DOHH2 (cell line): ENCODE measurements at regions not wholly inside any gene's neighbourhood (a gene's known extent, or its start where the extent isn't known, plus 50 kb on each side); places are given as distances from the start of the nearest gene placed in this dataset.

ENCODE experiments used
- H3F3A ChIP-seq: fragments of 200-600 bp; sonication (generic), shearing (Covaris generic); 2 replicates; pipeline ENCODE4 v1.6.0; 2016; ENCODE audit warnings: antibody characterized with exemption, mild to moderate bottlenecking; ENCODE audit not compliant: control insufficient read depth, insufficient read depth
- H3K27ac ChIP-seq: fragments of 200-600 bp; sonication (generic); 2 replicates; pipeline ENCODE4 v1.5.1; 2014; ENCODE audit warnings: low read depth, mild to moderate bottlenecking, low read length, moderate library complexity
- H3K27me3 ChIP-seq: fragments of 200-600 bp; sonication (generic); 2 replicates; pipeline ENCODE4 v1.6.1; 2014; ENCODE audit warnings: mild to moderate bottlenecking, low read length, mixed read lengths; ENCODE audit not compliant: control insufficient read depth
- H3K36me3 ChIP-seq: fragments of 200-600 bp; sonication (generic); 2 replicates; pipeline ENCODE4 v1.6.1; 2014; ENCODE audit warnings: mild to moderate bottlenecking, low read length, moderate library complexity, mixed read lengths; ENCODE audit not compliant: control insufficient read depth
- H3K4me1 ChIP-seq: fragments of 200-600 bp; sonication (generic); 2 replicates; pipeline ENCODE4 v1.6.1; 2014; ENCODE audit warnings: mild to moderate bottlenecking, low read length, mixed read lengths; ENCODE audit not compliant: control insufficient read depth
- H3K4me2 ChIP-seq: fragments of 200-600 bp; sonication (generic); 2 replicates; pipeline ENCODE4 v1.6.0; 2014; ENCODE audit warnings: mild to moderate bottlenecking, low read length, moderate library complexity
- H3K4me3 ChIP-seq: fragments of 200-600 bp; sonication (generic); 2 replicates; pipeline ENCODE4 v1.5.1; 2014; ENCODE audit warnings: mild to moderate bottlenecking, low read length, mixed read lengths
- H3K79me2 ChIP-seq: fragments of 200-600 bp; sonication (generic); 2 replicates; pipeline ENCODE4 v1.6.1; 2014; ENCODE audit warnings: mild to moderate bottlenecking, low read length, mixed read lengths; ENCODE audit not compliant: control insufficient read depth
- H3K9me2 ChIP-seq: fragments of 200-600 bp; sonication (generic); replicated peaks from 2 replicates; pipeline ENCODE4 v1.6.1; 2014; ENCODE audit warnings: mild to moderate bottlenecking, low read length, mixed read lengths; ENCODE audit not compliant: control insufficient read depth
- H3K9me3 ChIP-seq: fragments of 200-600 bp; sonication (generic); 2 replicates; pipeline ENCODE4 v1.6.1; 2014; ENCODE audit warnings: antibody characterized with exemption, low read length, mixed read lengths; ENCODE audit not compliant: control insufficient read depth, insufficient read depth
- H4K20me1 ChIP-seq: fragments of 200-600 bp; sonication (generic); 2 replicates; pipeline ENCODE4 v1.6.0; 2014; ENCODE audit warnings: low read depth, mild to moderate bottlenecking, antibody characterized with exemption, low read length, moderate library complexity; ENCODE audit not compliant: control insufficient read depth, insufficient read depth
- EZH2phosphoT487 ChIP-seq: fragments of 200-600 bp; sonication (generic); IDR thresholded peaks from 2 replicates; pipeline ENCODE4 v1.6.1; 2017; ENCODE audit warnings: borderline replicate concordance, mild to moderate bottlenecking, antibody characterized with exemption, low read length, moderate library complexity, mixed read lengths
- TF ChIP-seq, protein P1 (sequence below): fragments of 200-600 bp; sonication (generic); IDR thresholded peaks from one replicate; pipeline ENCODE4 v1.5.1; 2014; ENCODE audit warnings: antibody characterized with exemption, mild to moderate bottlenecking, low read depth, low read length; ENCODE audit not compliant: poor library complexity, severe bottlenecking

DNA sequence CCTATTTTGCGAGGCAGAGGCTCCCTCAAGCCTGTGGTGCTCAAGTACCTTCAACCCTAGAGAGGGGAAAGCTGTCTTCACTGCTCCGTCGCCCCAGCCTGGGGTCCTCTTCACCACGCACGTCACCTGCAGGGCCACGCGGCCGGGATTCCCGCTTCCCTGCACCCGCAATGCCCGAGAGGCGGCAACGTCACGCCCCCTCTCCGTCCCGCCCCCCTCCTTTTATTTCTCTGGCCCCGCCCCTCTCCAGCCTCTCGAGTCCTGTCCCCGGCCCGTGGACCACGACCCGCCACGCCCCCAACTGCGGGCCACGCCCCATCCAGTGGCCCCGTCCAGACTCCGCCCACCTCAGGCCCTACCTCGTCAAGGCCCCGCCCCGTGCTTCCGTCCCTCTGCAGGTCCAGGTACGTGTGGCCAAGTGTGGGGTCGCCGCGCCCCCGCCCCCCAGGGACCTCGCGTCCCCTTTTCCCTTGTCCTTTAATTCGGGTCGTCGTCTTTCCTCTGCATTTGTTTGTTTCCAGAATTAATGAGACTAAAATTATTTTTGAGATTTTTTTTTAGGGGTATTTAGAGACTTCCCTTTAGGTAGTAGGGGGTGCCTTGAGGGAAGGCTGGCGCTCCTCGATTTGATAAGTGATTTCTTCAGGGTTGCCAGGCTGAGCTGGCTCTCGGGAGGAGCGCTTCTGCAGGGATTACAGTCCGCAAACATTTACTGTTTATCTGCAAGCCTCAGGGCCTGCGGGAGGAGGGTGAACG, 69.8 kb upstream of the BAIAP2L1 start:
- no peak overlapping the region for H3K4me2 ChIP-seq
- H3K36me3 ChIP-seq: no peaks in the 10 kb centered on the region

DNA sequence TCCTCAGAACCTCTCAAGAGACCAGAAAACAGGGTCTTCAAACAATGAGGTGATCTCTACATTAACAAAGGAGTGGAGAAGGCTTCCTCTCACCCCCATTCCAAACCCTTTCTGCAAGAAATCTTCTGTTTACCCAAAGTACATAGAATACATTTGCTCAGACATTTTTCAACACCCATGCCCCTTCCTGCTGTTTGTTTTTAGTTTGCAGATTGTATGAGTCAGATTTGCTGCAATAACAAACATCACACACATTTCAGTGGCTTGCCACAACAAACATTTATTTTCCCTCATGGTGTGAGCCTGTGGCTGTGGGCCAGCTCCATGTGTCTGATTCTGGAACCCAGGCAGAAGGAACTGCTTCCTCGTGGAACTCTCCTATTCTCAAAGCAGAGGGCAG, 68.2 kb upstream of the BAIAP2L1 start:
- Histone ChIP-seq H3F3A (no peaks in the 10 kb centered on the region), H3K79me2 (no peaks in the 10 kb centered on the region), H3K4me1 (no peaks in the 10 kb centered on the region), H3K9me3 (peaks cover 6% of the 10 kb centered on the region; the same call in 1 of the 2 replicates), H3K27ac (no peak overlapping the region), H3K4me3 (no peak overlapping the region), H3K36me3 (no peaks in the 10 kb centered on the region), H4K20me1 (no peaks in the 10 kb centered on the region), H3K4me2 (no peak overlapping the region), H3K9me2 (no peaks in the 10 kb centered on the region), H3K27me3 (0 out of 2 replicates have a peak, but pooled peaks cover 3% of the 10 kb centered on the region)
- TF ChIP-seq, protein P1, sequence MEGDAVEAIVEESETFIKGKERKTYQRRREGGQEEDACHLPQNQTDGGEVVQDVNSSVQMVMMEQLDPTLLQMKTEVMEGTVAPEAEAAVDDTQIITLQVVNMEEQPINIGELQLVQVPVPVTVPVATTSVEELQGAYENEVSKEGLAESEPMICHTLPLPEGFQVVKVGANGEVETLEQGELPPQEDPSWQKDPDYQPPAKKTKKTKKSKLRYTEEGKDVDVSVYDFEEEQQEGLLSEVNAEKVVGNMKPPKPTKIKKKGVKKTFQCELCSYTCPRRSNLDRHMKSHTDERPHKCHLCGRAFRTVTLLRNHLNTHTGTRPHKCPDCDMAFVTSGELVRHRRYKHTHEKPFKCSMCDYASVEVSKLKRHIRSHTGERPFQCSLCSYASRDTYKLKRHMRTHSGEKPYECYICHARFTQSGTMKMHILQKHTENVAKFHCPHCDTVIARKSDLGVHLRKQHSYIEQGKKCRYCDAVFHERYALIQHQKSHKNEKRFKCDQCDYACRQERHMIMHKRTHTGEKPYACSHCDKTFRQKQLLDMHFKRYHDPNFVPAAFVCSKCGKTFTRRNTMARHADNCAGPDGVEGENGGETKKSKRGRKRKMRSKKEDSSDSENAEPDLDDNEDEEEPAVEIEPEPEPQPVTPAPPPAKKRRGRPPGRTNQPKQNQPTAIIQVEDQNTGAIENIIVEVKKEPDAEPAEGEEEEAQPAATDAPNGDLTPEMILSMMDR: no peak
- TF ChIP-seq EZH2phosphoT487: no peak

More for the DNA sequence above, 69.8 kb upstream of the BAIAP2L1 start:
- Histone ChIP-seq H3F3A (no peaks in the 10 kb centered on the region), H4K20me1 (no peaks in the 10 kb centered on the region), H3K27ac (no peak overlapping the region), H3K9me2 (no peaks in the 10 kb centered on the region), H3K4me1 (no peaks in the 10 kb centered on the region), H3K9me3 (peaks cover 6% of the 10 kb centered on the region; the same call in 1 of the 2 replicates), H3K27me3 (no peaks in the 10 kb centered on the region), H3K79me2 (no peaks in the 10 kb centered on the region), H3K4me3 (no peak overlapping the region)
- TF ChIP-seq, protein P1: no peak
- TF ChIP-seq EZH2phosphoT487: no peak

DNA sequence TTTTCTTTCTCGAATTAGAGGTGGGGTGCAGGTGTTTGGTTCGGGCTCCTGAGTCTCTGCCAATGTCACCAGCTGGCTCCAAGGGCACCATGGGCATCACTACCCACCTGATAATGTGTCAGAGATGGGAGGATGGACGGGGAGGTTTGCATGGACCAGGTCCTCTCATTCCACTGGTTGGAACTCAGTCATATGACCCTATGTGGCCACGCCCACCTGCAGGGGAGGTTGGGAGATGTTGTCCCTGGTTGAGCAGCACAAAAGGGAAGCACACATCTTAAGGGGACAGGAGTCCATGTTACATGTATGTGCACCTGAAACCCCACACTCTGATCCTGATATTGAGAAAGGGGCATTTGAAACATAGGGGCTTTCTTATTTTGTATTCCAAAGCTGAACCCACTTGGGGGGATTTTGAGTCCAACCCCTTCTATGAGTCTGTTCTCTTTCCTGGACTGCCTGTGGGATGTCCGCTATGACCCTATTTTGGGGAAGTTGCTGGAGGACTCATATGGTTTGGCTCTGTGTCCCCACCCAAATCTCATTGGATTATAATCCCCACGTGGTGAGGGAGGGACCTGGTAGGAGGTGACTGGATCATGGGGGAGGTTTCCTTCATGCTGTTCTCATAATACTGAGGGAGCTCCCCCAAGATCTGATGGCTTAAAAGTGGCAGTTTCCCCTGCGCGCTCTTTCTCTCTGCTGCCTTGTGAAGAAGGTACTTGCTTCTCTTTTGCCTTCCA, 66.9 kb upstream of the BAIAP2L1 start:
- Histone ChIP-seq H4K20me1 (no peaks in the 10 kb centered on the region), H3K4me3 (no peak overlapping the region), H3K4me1 (no peaks in the 10 kb centered on the region), H3K27me3 (0 out of 2 replicates have a peak, but pooled peaks cover 5% of the 10 kb centered on the region), H3K9me3 (peaks cover 6% of the 10 kb centered on the region; the same call in 1 of the 2 replicates), H3F3A (no peaks in the 10 kb centered on the region), H3K36me3 (no peaks in the 10 kb centered on the region), H3K9me2 (no peaks in the 10 kb centered on the region), H3K4me2 (no peak overlapping the region), H3K79me2 (no peaks in the 10 kb centered on the region), H3K27ac (no peak overlapping the region)
- TF ChIP-seq EZH2phosphoT487: no peak
- TF ChIP-seq, protein P1: no peak
